Sigmoid colon (tissue), 6 donors: ENCODE measurements at regions not wholly inside any gene's neighbourhood (a gene's known extent, or its start where the extent isn't known, plus 50 kb on each side); places are given as distances from the start of the nearest gene placed in this dataset.

Experiments used
- DNase-seq: peaks from one replicate; pipeline ENCODE4 v3.0.0-alpha.2; 2019
- H3K27ac ChIP-seq, 4 donors: fragments of 200-600 bp; sonication (generic); one replicate each; pipeline ENCODE4 v1.5.1; 2016 to 2019; ENCODE audit warnings: mild to moderate bottlenecking in 1 of 4
- H3K27me3 ChIP-seq, 3 donors: fragments of 200-600 bp; sonication (generic); one replicate each; pipeline ENCODE4 v1.5.1; 2019; ENCODE audit warnings: mild to moderate bottlenecking in 1 of 3
- H3K36me3 ChIP-seq, 4 donors: fragments of 200-600 bp; sonication (generic); one replicate each; pipeline ENCODE4 v1.5.1; 2016 to 2019
- H3K4me1 ChIP-seq, 4 donors: fragments of 200-600 bp; sonication (generic); one replicate each; pipeline ENCODE4 v1.5.1; 2017 to 2019
- H3K4me3 ChIP-seq, 4 donors: fragments of 200-600 bp; sonication (generic); one replicate each; pipeline ENCODE4 v1.5.1; 2017 to 2019; ENCODE audit warnings: mild to moderate bottlenecking in 2 of 4, moderate library complexity in 1 of 4
- H3K9me3 ChIP-seq, 4 donors: fragments of 200-600 bp in 3 of 4; sonication (generic) in 3 of 4; one replicate each; pipeline versions ENCODE4 v1.5.1 to v1.6.1; 2013 to 2019
- EP300 ChIP-seq, 4 donors: sonication (generic); formaldehyde crosslinking; IDR thresholded peaks; one replicate each; pipeline ENCODE4 v1.6.1; 2017; ENCODE audit warnings: antibody characterized with exemption in 4 of 4
- POLR2A ChIP-seq, 2 donors: fragments of 450-650 bp; IDR thresholded peaks; one replicate each; pipeline ENCODE4 v1.6.1; 2016; ENCODE audit warnings: antibody characterized with exemption in 2 of 2, mild to moderate bottlenecking in 2 of 2, moderate library complexity in 2 of 2
- POLR2AphosphoS5 ChIP-seq, 4 donors: sonication (generic); formaldehyde crosslinking; IDR thresholded peaks; one replicate each; pipeline ENCODE4 v1.6.1; 2017; ENCODE audit warnings: antibody characterized with exemption in 4 of 4
- WGBS, 2 donors: extraction: QIAGEN DNeasy Blood & Tissue Kit; methylation state at CpG; one replicate each; pipeline ENCODE4 v1.1.7; 2013; 5-methylcytosine and 5-hydroxymethylcytosine counted together
- intact Hi-C: fragments of 100-400 bp; cut with DNase I; formaldehyde crosslinking; loops from one replicate; pipeline ENCODE4 v1.15.1; 2023
- TF ChIP-seq, protein P1 (sequence below), 4 experiments: fragments of 450-650 bp in 3 of 4; fragments of 200-600 bp in 1 of 4; IDR thresholded peaks; one replicate each; pipeline ENCODE4 v1.5.1; 2016 to 2019; ENCODE audit warnings: antibody characterized with exemption in 4 of 4, mild to moderate bottlenecking in 3 of 4, moderate library complexity in 2 of 4
- donor health status: healthy with polysubstance abuse.
- donor health status: healthy.

DNA sequence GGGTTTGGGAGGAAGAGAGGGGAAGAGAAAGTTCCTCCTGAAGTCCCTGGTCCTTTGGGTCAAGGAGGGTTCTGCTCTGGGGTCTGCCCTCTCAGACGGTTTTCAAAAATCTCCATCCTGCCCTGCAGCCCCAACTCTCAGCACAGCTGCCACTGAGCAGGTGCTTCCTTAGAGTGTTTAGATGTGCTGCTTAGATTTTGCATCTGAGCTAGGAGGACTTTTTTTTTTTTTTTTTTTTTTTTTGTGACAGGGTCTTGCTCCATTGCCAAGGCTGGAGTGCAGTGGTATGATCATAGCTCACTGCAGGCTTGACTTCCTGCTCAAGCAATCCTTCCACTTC is 324.9 kb upstream of the POU3F1 start:
- WGBS, 2 donors, result 43 to 76% methylated on average over 1 of the region's 1 CpG

DNA sequence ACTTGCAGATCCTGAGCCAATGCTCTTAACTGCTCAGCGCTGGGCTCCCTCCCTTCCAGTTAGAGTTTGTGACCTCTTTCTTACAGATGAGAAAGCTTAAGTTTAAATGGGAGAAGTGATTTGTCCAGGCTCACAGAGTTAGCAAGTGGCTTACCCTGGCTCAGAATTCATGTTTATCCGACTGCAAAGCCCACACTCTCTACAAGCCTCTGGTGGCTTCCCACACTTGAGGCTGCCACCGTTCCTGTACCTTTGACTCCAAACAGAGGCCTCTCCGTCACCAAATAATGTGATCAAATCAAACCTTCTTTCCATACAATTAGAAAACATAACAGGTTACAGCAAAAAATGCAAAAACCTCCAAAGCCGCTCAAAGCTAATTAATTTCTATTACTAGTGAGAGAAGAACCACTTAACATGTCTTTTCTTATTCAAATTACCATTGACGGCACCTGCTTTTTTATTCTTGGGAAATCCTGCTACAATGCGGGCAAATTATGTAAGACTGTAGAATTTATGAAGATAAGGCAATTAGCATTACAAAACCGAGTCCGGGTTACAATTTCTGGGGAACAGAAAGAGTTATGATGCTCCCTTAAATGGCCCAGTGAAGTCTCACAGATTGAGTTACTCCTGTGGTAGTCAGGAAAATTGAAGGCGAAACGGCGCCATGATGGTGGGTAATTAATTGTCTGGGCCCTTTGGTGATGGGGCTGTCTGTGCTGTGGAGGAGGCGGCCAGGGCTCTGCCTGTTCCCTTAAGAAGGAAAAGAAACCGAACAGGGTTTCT is 324.3 kb upstream of the POU3F1 start:
- Histone ChIP-seq H3K9me3 (peaks cover 0 to 8% (median 2%) of the 10 kb centered on the region in 4 donors), H3K4me1 (no peaks in the 10 kb centered on the region), H3K4me3 (no peak overlapping the region), H3K27me3 (peaks cover 0 to 7% (median 0%) of the 10 kb centered on the region in 3 donors), H3K36me3 (no peaks in the 10 kb centered on the region), H3K27ac (no peak overlapping the region)
- DNase-seq, result no peak
- TF ChIP-seq EP300 (IDR thresholded peaks at IDR 0.05) (no peak), POLR2A (IDR thresholded peaks at IDR 0.05) (no peak)
- WGBS, 2 donors, result 67 to 76% methylated on average over 14 of the region's 14 CpGs
- intact Hi-C loops, result no loop called here

More for the DNA sequence above, 324.9 kb upstream of the POU3F1 start:
- Histone ChIP-seq H3K4me3 (no peak overlapping the region), H3K27me3 (peaks cover 0 to 7% (median 0%) of the 10 kb centered on the region in 3 donors), H3K4me1 (no peaks in the 10 kb centered on the region), H3K36me3 (no peaks in the 10 kb centered on the region), H3K9me3 (peaks cover 0 to 8% (median 2%) of the 10 kb centered on the region in 4 donors), H3K27ac (no peak overlapping the region)
- TF ChIP-seq, protein P1, sequence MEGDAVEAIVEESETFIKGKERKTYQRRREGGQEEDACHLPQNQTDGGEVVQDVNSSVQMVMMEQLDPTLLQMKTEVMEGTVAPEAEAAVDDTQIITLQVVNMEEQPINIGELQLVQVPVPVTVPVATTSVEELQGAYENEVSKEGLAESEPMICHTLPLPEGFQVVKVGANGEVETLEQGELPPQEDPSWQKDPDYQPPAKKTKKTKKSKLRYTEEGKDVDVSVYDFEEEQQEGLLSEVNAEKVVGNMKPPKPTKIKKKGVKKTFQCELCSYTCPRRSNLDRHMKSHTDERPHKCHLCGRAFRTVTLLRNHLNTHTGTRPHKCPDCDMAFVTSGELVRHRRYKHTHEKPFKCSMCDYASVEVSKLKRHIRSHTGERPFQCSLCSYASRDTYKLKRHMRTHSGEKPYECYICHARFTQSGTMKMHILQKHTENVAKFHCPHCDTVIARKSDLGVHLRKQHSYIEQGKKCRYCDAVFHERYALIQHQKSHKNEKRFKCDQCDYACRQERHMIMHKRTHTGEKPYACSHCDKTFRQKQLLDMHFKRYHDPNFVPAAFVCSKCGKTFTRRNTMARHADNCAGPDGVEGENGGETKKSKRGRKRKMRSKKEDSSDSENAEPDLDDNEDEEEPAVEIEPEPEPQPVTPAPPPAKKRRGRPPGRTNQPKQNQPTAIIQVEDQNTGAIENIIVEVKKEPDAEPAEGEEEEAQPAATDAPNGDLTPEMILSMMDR (IDR thresholded peaks at IDR 0.05), result no peak
- TF ChIP-seq EP300 (IDR thresholded peaks at IDR 0.05) (no peak), POLR2AphosphoS5 (IDR thresholded peaks at IDR 0.05) (no peak), POLR2A (IDR thresholded peaks at IDR 0.05) (no peak)
- no peak for DNase-seq
- intact Hi-C loops, result no loop called here

DNA sequence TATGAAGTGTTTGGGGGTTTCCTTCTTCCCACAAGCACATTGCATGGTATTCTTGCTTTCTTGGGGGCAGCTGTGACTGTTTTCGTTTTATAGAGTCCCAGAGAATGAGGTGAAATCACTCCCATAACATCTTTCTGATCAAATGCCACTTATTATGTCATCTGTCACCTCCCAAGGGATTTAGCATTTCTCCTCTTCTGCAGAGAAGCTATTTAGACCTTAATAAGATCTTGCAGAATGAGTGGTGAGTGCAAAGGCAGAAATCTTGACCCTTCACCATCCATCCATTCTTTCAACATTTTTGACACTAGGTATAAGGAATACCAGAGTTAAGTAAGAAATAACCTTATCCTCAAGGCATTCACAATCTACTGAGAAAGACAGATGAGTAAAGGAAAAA is 318.6 kb upstream of the POU3F1 start:
- no peaks in the 10 kb centered on the region for H3K4me1 ChIP-seq
- TF ChIP-seq POLR2AphosphoS5 (IDR thresholded peaks at IDR 0.05), result no peak
- TF ChIP-seq EP300 (IDR thresholded peaks at IDR 0.05), result no peak
- TF ChIP-seq, protein P1 (IDR thresholded peaks at IDR 0.05), result no peak
- no peak for TF ChIP-seq POLR2A (IDR thresholded peaks at IDR 0.05)
- H3K36me3 ChIP-seq, result no peaks in the 10 kb centered on the region
- intact Hi-C loops, result no loop called here
- WGBS, 2 donors, result 15 to 51% methylated on average over 1 of the region's 1 CpG
- H3K4me3 ChIP-seq, result no peak overlapping the region
- H3K27me3 ChIP-seq, result no peaks in the 10 kb centered on the region
- H3K9me3 ChIP-seq, result no peaks in the 10 kb centered on the region
- DNase-seq, result no peak
- H3K27ac ChIP-seq, result no peak overlapping the region

DNA sequence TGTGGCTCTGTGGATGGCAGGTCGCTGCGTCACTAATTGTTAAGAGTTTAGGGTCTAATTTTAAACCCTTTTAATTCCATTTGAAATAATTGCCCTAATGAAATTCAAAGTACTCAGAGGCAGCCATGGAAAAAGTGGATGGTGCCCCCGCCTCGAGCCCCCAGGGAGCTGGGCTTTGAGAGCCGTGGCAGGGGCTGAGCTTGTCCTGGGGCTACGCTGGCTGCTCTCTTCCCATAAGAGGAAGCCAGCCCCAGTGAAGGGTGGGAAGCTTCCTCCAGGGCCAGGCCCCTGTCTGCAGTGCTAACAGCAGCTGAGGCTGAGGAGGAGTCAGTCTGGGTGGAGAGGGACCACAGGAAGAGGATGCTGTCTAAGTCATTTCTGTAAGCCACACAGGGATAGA is 315.0 kb upstream of the POU3F1 start:
- DNase-seq, result no peak
- Histone ChIP-seq H3K4me1 (no peaks in the 10 kb centered on the region), H3K9me3 (no peaks in the 10 kb centered on the region), H3K36me3 (no peaks in the 10 kb centered on the region), H3K4me3 (no peak overlapping the region), H3K27me3 (no peaks in the 10 kb centered on the region), H3K27ac (no peak overlapping the region)
- TF ChIP-seq EP300 (IDR thresholded peaks at IDR 0.05) (no peak), POLR2A (IDR thresholded peaks at IDR 0.05) (no peak), POLR2AphosphoS5 (IDR thresholded peaks at IDR 0.05) (no peak)
- TF ChIP-seq, protein P1 (IDR thresholded peaks at IDR 0.05), result no peak
- 65 to 73% methylated on average over 6 of the region's 6 CpGs for WGBS, 2 donors
- intact Hi-C loops, result no loop called here

DNA sequence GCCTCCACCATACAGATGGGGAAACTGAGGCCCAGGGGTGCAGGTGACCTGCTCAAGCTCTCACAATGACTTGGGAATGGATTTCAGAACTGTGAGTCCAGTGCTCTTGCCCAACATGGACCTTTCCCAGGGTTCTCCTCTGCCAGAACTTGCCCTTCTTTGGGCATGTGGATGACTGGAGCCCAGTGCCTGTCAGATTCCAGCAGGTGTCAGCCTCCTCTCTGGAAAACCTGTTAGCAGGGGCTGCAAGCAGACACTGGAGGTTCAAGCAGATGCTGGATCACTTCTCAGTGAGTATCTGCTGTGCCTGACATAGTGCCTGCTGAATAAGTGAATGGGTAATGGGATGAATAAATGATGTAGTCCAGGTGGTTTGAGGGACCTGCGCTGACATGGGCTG is 314.2 kb upstream of the POU3F1 start:
- H3K9me3 ChIP-seq, result no peaks in the 10 kb centered on the region
- no peaks in the 10 kb centered on the region for H3K27me3 ChIP-seq
- TF ChIP-seq POLR2AphosphoS5 (IDR thresholded peaks at IDR 0.05), result no peak
- TF ChIP-seq POLR2A (IDR thresholded peaks at IDR 0.05), result no peak
- TF ChIP-seq EP300 (IDR thresholded peaks at IDR 0.05), result no peak
- TF ChIP-seq, protein P1 (IDR thresholded peaks at IDR 0.05), result no peak
- H3K27ac ChIP-seq, result no peak overlapping the region
- no peak for DNase-seq
- no peaks in the 10 kb centered on the region for H3K36me3 ChIP-seq
- 80 to 86% methylated on average over 1 of the region's 1 CpG for WGBS, 2 donors
- intact Hi-C loops, result no loop called here
- H3K4me3 ChIP-seq, result no peak overlapping the region
- H3K4me1 ChIP-seq, result no peaks in the 10 kb centered on the region
